Kidney tubule cell (primary cell): ENCODE measurements at regions not wholly inside any gene's neighbourhood (a gene's known extent, or its start where the extent isn't known, plus 50 kb on each side); places are given as distances from the start of the nearest gene placed in this dataset.
"Not testable (repeated sequence)": the region's sequence is repeated elsewhere in the genome, so short reads cannot be mapped to it uniquely, and the experiment has no call there.

Experiments
- DNase-seq: peaks from one replicate; pipeline ENCODE4 v3.0.0-alpha.2; 2018; ENCODE audit warnings: low spot score

DNA sequence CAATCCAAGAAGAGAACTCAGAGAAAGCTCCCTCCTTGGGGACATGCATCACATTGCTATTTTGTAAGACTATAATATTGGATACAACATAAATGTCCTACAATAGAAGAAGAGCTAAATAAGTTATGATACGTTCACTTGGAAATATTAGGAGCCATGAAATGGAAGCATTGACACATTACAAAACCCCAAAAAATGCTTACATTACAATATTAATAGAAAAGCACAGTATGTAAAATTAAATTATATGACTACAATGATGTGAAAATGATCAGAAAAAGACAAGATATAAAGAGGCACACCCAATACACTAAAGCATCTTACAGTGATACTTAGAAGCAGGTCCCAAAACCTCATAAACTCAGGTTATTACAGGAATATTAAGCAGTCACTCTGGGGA, 694.1 kb downstream of the TOX3 start:
- no peak for DNase-seq

DNA sequence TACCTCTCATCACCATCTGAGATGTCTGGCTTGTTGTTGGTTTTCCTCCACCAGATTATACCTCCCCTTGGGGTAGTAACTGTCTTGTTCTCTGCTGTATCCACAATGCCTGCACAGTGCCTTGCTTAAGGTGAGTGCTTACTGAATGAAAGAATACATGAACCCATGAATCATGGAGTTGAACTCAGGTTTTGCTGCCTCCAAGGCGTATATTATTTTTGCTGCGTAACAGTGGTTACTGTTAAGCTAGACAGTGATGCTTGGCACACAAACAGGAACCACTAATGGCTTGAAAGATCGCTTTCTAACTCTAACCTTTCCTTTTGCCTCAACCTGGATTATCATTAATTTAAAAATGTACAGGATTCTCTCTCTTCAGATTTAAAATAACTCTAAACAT, 695.8 kb downstream of the TOX3 start:
- peak; percentile 9 for DNase-seq

DNA sequence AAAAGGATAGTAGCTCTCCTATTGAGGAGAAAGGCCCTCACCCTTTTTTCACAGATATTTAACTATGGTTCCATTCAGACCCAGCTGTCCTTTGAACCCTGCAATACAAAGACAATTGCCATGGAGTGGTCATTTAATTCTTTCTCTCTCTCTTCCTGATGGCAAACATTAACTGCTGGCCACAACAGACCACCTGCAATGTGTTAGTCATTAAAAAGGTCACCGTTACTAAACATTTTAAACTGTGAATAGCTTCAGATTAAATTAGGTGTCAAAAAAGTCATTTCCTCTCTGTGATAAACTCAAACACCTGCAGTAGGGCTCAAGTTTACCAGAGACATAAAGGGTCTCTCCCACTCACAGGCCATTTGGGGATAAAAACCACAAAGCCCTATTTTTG, 697.2 kb downstream of the TOX3 start:
- DNase-seq, result peak; percentile 52

DNA sequence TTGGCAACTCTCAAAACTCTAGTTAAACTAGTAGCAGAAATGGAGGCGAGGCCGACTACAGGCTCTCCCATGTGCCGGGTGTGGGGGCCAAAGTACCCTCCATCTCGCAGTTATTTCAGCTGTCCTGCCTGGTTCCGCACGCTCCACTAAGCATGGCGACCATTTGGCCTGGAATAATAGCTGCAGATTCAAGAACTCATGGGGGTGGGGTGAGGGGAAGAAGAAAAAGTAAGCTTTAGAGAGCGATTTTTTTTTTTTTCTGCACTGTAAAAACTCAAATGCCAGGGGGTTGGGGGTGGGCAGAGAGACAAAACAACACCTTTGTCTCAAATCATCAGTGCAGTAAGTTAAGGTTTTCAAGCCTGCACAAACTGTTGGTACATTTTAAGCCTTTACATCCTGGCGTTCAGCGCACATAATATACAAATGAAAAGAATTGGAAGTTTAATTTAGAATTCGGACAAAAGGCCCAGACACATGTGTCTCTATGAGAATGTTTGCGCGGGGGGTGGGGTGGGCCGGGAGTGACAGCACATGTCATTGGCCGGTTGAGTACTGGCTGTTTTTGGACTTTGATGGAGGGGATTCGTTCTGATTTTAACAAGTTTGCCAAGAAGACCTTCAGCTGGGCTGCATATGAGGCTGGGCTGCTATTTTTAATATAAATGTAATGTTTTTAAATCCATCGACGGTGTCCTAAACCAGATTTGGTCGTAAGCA, 694.7 kb upstream of the SALL1 start:
- peak; percentile 26 for DNase-seq

DNA sequence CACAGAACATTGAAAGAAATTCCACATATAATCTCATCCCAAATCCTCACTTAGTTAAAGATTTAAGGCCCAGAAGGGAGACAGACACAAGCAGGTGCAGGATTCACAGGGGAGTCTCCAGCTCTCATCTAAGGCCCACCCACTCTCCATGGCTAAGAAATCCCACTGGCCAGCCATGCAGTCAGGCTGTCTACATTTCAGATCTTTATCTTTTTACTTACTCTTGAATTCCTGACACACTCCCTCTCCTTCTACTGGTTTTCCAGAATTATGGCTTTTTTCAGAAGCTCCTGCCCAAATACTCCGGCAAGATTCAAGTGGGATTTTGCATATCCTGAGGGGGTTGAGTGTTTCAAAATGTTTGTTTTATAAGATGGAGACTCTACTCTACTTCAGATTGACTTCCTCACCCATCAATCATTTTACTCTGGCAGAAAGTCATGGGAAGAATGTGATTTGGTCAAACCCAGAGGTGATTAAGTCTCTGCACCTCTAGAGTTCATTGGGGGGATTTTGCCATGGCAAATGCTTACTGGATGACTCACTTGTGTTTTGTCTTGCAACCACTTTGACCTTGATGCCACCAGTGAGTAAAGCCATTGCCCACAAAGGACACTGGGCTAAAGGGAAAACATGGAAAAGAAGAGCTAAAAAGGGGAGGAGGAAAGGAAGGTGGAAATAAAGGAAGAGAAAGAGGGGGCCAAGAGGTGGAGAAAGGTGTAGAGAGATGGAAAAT, 688.8 kb upstream of the SALL1 start:
- DNase-seq, result peak; percentile 97

DNA sequence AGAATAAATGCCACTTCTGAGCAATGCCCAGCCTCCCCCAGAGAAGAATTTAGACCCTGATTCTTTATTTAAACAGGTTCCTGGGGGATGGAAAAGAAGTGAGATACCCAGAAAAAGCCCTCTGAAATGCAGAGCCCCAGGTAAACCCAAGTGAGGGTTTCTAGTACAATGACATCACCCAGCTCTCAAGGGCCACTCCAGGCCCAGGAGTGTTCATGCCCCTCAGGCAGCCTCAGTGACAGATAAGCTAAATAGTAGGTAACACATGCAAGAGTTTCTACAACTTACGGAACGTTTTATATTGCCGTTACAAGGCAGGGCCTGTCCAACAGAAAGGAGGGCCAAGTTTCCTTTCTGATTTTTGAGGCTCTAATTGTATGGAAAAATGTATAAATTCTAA, 683.7 kb upstream of the SALL1 start:
- DNase-seq, result no peak

DNA sequence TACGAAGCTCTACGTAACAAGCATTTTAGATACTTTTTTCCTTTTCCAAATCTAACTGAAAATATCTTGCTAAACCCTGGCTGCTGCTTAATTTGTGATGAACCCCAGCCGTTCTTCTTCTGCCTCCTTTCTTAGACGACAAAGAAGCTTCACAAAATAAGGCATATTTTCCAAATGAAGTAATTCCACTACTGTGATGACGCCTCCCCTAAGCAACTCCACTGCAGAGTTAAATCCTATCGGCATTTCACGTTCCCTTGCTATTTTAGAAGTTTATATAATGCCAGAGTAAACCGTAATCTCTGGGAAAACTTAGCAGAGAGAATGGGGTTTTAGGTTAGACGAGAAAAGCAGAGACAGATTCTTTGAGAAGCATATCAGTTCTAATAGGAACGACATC, 683.1 kb upstream of the SALL1 start:
- no peak for DNase-seq

DNA sequence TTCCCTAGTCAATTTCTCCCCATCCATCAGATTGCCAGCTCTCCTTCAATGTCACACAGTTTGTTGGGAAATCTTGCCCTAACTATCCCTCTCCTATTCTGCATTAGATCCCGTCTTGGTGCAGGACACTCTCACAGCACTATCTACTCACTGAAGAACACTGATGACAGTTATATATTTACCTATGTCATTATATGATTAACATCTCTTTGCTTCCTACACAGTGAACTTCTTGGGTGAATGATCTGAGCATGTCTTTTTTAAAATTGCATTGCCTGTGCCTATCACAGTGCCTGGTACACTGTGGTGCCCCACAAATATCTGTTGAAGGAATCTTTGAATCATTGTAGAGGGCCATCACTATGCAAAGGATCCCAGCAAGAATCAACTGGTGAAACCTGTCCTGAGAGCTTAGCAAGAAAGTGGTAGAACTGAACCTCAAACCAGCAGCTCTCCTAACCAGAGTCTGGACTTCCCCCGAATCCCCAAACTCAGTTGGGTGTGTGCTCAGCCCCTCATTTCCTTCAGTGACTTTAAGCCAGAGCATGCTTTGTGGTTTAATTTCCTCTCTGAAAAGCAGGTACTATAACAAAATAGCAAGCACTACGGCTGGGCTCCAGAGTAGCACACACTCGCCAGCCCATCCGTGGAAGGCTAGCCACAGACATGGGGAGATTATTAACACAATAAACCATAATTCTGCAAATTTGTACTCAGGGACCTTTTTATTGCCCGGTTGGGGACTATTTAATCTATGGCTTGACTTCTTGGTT, 680.7 kb upstream of the SALL1 start:
- DNase-seq, result peak; percentile 74

DNA sequence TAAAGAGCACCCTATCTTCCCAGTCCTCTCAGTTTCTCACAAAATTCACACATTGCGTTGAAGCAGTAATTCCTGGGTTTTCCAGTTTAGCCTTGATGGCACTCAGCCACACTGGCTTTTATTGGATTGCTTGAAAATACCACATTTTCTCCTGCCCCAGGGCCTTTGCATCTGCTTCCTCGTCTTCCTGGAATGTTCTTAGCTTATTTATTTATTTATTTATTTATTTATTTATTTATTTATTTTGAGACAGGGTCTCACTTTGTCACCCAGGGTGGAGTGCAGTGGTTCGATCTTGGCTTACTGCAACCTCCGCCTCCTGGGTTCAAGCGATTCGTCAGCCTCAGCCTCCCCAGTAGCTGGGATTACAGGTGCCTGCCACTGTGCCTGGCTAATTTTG, 680.0 kb upstream of the SALL1 start:
- DNase-seq, result not testable (repeated sequence)

DNA sequence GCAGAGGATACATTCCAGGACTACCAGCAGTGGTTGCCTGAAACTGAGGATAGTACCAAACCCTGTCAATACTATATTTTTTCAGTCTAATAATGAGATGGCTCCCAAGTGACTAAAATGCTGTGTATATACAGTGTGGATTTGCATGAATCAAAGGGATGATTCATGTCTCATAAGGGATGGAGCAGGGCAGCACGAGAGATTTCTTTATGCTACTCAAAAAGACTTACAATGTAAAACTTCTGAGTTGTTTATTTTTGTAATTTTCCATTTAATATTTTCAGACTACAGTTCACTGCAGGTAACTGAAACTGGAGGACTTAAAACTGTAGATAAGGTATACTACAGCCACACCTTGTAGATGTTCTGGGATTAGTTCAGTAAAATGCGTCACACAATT, 674.7 kb upstream of the SALL1 start:
- DNase-seq, result no peak

DNA sequence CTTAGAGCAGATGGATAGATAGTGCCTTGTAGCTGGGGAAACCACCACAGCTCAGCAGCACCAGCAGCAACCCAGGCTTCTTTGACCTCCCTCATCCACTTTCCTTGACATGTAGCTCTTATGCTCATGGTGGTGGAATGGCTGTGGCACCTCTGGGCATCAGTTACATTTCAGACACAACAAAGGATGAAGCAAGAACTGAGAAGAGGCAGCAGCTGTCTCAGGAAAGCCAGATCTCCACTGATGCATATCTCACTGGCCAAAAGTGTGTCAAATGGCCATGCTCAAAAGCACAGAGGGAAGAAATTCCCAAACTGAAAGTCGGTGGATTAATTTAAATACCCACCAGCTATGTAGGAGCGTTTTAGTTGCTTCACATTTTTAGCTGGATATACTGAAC, 671.4 kb upstream of the SALL1 start:
- DNase-seq, result peak; percentile 15

DNA sequence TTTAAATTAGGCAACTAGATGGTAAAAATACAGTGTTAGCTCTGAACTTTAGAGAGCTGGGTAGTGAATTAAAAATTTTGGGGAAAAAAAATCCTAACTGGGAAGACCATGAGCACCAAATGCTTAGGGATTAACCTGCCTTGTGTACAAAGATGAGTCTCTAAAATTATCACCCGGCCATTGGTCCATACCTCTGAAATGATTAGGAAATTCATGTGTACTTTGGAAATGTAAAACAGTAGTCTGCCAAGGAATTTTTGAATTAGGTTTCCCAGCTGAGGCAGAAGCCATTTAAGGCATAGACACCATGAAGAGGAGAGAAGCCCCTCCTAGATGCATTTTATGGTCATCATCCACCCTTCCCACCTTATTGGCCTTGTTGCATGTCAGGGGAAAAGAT, 670.5 kb upstream of the SALL1 start:
- no peak for DNase-seq

DNA sequence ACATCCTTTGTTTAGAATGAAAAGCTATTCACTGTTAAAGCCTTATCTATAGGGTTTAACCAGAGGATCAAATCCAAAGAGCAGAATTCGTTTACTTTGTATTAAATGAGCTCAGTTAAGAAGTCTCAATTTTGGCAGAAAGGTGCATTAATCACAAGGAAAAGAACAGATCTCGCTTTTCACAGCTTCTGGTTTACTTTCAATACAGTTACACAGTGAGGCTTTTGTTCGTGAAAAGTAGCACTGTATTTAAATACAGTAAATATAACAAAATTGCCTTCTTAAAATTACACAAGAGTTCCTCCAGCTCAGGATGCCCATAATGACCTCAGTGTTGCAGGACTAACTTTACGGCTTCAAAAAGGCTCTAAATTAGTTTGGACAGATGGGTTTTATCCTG, 669.1 kb upstream of the SALL1 start:
- no peak for DNase-seq

DNA sequence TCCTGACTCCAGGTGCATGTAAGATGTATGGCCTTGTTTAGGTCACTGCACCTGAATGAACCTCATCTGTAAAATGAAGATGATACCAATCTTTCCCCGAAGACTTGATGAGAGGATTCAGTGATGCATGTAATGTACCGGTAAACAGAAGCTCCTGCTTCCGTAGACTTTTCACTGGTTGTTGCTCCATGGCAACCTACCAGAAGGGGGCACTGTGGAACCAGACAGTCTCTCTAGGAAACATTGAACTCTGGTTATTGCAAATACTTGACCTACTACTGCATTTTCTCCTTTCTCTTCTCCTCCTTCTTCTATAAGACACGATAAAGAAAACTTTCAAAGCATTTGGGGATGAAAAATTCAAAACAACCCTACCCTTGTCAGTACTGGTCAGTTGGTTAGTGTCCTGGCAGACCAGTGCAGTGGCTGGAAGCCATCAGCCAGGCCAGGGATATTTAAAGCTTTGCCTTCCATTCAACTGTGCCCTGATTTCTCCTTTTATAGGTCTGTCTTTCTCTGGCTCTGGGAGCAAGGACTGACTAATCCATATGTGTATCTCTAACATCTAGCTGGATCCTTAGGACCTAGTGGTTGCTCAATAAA, 667.4 kb upstream of the SALL1 start:
- DNase-seq, result peak; percentile 64

DNA sequence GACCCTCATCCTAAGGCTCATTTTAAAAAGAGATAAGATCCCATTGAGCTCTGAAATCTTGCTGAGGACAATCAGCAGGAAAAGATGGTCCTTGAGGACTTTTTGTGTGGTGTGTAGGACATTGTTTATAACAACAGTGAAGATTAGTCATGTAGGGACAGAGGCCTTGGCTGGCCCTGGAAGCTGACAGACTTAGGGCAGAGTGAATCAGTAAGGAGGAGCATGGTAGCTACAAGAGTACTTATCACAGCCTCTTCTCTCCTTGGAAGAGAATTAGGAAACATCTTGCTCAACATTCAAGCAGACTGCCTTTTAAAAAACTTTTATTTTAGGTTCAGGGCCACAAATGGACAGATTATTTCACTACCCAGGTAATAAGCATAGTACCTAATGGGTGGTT, 665.9 kb upstream of the SALL1 start:
- DNase-seq, result peak; percentile 24

DNA sequence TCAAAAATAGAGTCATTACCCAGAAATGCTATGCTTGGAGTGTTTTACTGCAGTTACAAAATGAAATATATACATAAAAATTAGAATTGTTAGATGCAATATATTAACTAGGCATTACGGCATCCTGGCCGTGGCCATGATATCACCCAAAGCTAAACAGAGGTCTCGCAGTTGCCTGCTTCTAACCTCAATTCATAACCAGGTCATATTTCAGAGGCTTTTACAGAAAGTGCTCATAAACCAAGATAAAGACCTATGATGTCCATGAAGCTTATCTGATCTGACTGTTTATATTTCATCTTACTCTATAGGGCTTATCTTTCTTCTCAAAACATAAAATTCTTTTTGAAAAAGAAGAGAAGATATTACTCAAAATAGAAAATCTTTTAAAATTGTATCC, 664.5 kb upstream of the SALL1 start:
- no peak for DNase-seq

DNA sequence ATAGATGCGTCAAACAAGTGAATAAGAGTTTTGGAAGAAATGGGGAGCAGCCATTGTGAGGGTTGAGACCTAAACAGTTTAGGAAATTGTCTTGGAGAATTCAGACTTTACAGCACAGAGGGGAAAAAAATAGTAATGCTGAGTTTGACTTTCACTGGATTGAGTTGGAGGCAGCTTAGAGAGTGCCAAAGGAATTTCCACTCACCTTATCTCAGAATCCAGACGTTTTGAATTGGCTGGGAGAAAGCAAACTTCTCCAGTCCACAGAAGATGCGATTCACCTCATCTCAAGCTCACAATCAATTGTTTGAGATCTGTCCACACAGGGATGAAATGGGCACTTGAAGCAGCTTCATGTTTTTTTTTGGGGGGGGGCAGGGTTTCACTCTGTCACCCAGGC, 663.5 kb upstream of the SALL1 start:
- DNase-seq, result no peak

DNA sequence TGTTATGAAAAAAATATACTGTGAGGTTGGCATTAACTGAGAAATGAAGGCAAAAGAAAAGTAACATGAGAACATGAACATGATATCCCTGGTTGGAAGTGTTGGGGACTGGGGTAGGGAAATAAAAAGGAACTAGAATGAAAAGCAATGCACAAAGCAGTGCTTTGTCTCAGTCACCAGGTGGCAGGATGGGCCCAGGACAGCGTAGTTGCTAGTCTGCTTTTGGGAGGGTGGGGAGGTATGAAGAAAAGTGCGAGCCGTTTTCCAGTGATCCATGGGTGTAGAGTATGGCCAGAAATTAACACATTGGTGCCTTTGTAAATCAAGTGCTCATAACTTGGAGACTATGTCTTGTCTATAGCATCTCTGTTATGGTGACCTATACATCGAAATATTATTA, 662.5 kb upstream of the SALL1 start:
- DNase-seq, result no peak

DNA sequence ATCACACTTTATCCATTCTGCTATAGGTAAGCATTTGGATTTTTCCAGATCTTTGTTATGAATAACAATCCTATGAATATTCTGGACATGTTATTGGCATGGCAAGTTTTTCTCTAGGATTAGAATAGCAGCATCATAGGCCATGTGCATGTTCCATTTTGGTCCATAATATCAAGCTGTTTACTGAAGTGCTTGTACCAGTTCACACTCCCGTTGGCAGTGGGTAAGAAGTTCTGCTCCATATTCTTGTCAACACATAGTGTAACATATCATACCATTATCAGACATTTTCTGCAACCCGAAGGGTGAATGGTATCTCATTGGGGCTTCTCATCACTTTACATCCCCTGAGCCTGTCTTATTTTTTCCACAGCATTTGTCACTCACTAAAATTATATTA, 661.9 kb upstream of the SALL1 start:
- no peak for DNase-seq

DNA sequence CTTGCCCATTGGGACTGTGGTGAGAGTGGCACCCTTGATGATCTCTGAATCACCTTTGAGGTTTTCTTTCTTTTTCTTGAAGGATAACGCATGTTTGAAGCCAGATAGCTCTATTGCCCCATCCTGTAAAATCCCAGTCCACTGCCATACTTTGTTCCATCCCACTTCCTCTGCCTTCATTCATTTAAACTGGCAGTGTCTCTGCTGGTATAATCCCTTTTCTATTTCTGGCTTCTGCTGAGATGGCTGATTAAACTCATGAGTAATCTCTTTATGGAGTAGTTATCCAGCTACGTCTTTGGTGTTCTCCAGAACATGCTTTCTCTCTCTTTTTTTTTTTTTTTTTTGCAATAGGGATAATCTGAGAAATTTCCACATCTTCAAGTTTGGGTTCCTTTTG, 656.5 kb upstream of the SALL1 start:
- DNase-seq, result peak; percentile 58

DNA sequence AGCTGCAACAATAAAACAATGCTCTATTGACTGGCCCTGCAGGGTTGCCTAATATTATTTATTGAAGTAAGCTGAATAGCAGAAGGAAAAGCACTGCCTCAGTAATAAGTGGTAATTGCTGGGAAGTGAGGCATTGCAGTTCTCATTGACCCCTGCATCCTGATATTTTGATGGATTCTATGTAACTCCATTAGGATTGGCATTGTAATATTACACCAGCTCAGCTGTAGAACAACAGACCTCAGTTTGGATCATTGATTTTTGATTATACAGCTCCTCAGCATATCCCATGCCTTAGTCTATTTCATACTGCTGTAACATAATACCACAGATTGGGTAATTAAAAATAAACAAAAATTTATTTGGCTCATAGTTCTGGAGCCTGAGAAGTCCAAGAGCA, 650.6 kb upstream of the SALL1 start:
- no peak for DNase-seq

DNA sequence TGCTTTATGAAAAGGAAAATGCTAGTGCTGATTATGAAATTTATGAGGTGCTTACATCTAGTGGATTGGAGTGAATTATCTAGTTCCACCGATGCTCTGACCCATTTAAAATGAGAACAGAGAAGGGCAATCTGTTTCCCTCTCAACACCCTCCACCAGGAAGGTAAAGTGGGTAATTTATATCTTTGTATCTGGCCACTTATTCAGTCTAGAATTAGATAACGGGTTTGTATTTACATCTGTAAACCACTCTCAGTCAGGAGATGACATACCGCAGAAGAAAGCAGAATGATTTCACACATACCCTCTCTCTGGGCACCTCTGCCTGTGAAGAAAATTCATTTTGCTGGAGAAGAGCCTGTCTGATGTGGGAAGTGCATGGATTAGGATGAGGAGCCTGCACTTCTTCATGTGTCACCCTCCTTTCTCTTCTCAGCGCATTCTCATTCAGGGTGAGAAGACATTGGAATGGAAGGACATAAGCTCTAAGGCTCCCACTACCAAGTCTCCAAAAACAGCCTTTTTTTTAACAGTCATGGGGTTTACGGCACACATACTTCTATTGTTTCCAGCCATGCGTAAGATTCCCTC, 646.7 kb upstream of the SALL1 start:
- DNase-seq, result no peak
